ENCODE measurements at regions not wholly inside any gene's neighbourhood (a gene's known extent, or its start where the extent isn't known, plus 50 kb on each side); places are given as distances from the start of the nearest gene placed in this dataset.

- Histone ChIP-seq H3K4me2 (ENCODE audit: low read length) (no peak overlapping the region), H3K36me3 (ENCODE audit: control insufficient read depth in 1 of 2, insufficient read depth in 2 of 2, low read length in 2 of 2) (no peaks in the 10 kb centered on the region), H3K9me2 (ENCODE audit: insufficient read depth) (no peaks in the 10 kb centered on the region), H3K4me1 (ENCODE audit: control insufficient read depth in 1 of 2, insufficient read depth in 2 of 2, low read length in 2 of 2) (no peaks in the 10 kb centered on the region), H3K4me3 (replicated peaks in 1 of 2; ENCODE audit: low read depth in 1 of 2, low read length in 2 of 2) (no peak overlapping the region), H3K27ac (ENCODE audit: low read depth, low read length) (no peak overlapping the region), H3K27me3 (ENCODE audit: insufficient read depth, low read length) (no peaks in the 10 kb centered on the region), H3K9ac (ENCODE audit: low read length) (no peak overlapping the region), H2AFZ (ENCODE audit: low read depth, low read length, poor library complexity, severe bottlenecking) (no peak overlapping the region), H3K9me3 (ENCODE audit: control insufficient read depth in 1 of 2, insufficient read depth in 1 of 2, low read depth in 1 of 2, low read length in 2 of 2) (no peaks in the 10 kb centered on the region), H3K79me2 (ENCODE audit: insufficient read depth, low read length) (no peaks in the 10 kb centered on the region), H4K20me1 (ENCODE audit: insufficient read depth) (no peaks in the 10 kb centered on the region)
- ChIA-PET POLR2A (no interaction called here), CTCF (no interaction called here), RAD21 (ENCODE audit: low non-redundant PET in 1 of 2, low total read pairs in 2 of 2, uncharacterized antibody in 2 of 2, unreplicated experiment in 2 of 2) (no interaction called here)
- BruUV-seq (replicated peaks), result no TSS peak
- intact Hi-C loops (cut with micrococcal nuclease), result no loop called here
- TF ChIP-seq SRF (IDR thresholded peaks at IDR 0.05; ENCODE audit: low read depth), result no peak
- TF ChIP-seq FOSL1 (IDR thresholded peaks at IDR 0.05; ENCODE audit: low read depth), result no peak
- no peak for TF ChIP-seq CTCF (IDR thresholded peaks at IDR 0.05 in 2 of 3, conservative IDR thresholded peaks at IDR 0.05 in 1 of 3; ENCODE audit: borderline replicate concordance in 1 of 3, insufficient read depth in 1 of 3, low read depth in 2 of 3, low read length in 2 of 3)
- TF ChIP-seq SP1 (IDR thresholded peaks at IDR 0.05; ENCODE audit: low read depth), result no peak
- no peak for TF ChIP-seq MAX (IDR thresholded peaks at IDR 0.05)
- TF ChIP-seq ZFX (IDR thresholded peaks at IDR 0.05), result no peak
- no peak for TF ChIP-seq JUND (IDR thresholded peaks at IDR 0.05)
- ATAC-seq, result no peak
- no peak for DNase-seq (ENCODE audit: low read depth, low spot score)
Observed at GRCh38 chr1:173362543-173362942, 114.6 kb upstream of the PRDX6 start.

GRCh38 chr1:173364827-173365226 is 112.3 kb upstream of the PRDX6 start:
- CTCF ChIA-PET, result no interaction called here
- TF ChIP-seq RAD21 (IDR thresholded peaks at IDR 0.05; ENCODE audit: low read depth) (no peak), ELF1 (IDR thresholded peaks at IDR 0.05; ENCODE audit: borderline replicate concordance, low read depth) (no peak), JUND (IDR thresholded peaks at IDR 0.05) (no peak), SIN3A (IDR thresholded peaks at IDR 0.05; ENCODE audit: low read depth) (no peak), CEBPB (IDR thresholded peaks at IDR 0.05; ENCODE audit: low read depth) (no peak), EGR1 (IDR thresholded peaks at IDR 0.05; ENCODE audit: low read depth) (no peak), SRF (IDR thresholded peaks at IDR 0.05; ENCODE audit: low read depth) (no peak), EZH2 (IDR thresholded peaks at IDR 0.05) (no peak), ZFX (IDR thresholded peaks at IDR 0.05) (no peak), SP1 (IDR thresholded peaks at IDR 0.05; ENCODE audit: low read depth) (no peak), ZNF274 (IDR thresholded peaks at IDR 0.05; ENCODE audit: low read depth, low read length) (no peak), POLR2A (IDR thresholded peaks at IDR 0.05; ENCODE audit: borderline replicate concordance, extremely low read depth, insufficient read depth, insufficient read length) (no peak), CTCF (IDR thresholded peaks at IDR 0.05 in 2 of 3, conservative IDR thresholded peaks at IDR 0.05 in 1 of 3; ENCODE audit: borderline replicate concordance in 1 of 3, insufficient read depth in 1 of 3, low read depth in 2 of 3, low read length in 2 of 3) (no peak), CBX3 (IDR thresholded peaks at IDR 0.05; ENCODE audit: low read depth) (no peak), EZH2phosphoT487 (IDR thresholded peaks at IDR 0.05; ENCODE audit: borderline replicate concordance) (no peak), ATF3 (IDR thresholded peaks at IDR 0.05) (no peak), POLR2AphosphoS5 (IDR thresholded peaks at IDR 0.05; ENCODE audit: low read depth, low read length) (no peak), YY1 (IDR thresholded peaks at IDR 0.05; ENCODE audit: extremely low read depth, insufficient replicate concordance, low read depth, low read length) (no peak)

More at GRCh38 chr1:173364827-173365226, 112.3 kb upstream of the PRDX6 start:
- H3K9ac ChIP-seq (ENCODE audit: low read length), result no peak overlapping the region
- H3K4me1 ChIP-seq (ENCODE audit: control insufficient read depth in 1 of 2, insufficient read depth in 2 of 2, low read length in 2 of 2), result no peaks in the 10 kb centered on the region
- no peaks in the 10 kb centered on the region for H3K9me2 ChIP-seq (ENCODE audit: insufficient read depth)
- RAD21 ChIA-PET (ENCODE audit: low non-redundant PET in 1 of 2, low total read pairs in 2 of 2, uncharacterized antibody in 2 of 2, unreplicated experiment in 2 of 2), result no interaction called here
- no peak overlapping the region for H3K27ac ChIP-seq (ENCODE audit: low read depth, low read length)
- H3K27me3 ChIP-seq (ENCODE audit: insufficient read depth, low read length), result no peaks in the 10 kb centered on the region
- no peaks in the 10 kb centered on the region for H3K79me2 ChIP-seq (ENCODE audit: insufficient read depth, low read length)
- BruUV-seq (replicated peaks), result no TSS peak
- H3K36me3 ChIP-seq (ENCODE audit: control insufficient read depth in 1 of 2, insufficient read depth in 2 of 2, low read length in 2 of 2), result no peaks in the 10 kb centered on the region
- intact Hi-C loops (cut with micrococcal nuclease), result no loop called here
- no peaks in the 10 kb centered on the region for H4K20me1 ChIP-seq (ENCODE audit: insufficient read depth)
- POLR2A ChIA-PET, result no interaction called here
- H3K9me3 ChIP-seq (ENCODE audit: control insufficient read depth in 1 of 2, insufficient read depth in 1 of 2, low read depth in 1 of 2, low read length in 2 of 2), result no peaks in the 10 kb centered on the region
- H2AFZ ChIP-seq (ENCODE audit: low read depth, low read length, poor library complexity, severe bottlenecking), result no peak overlapping the region
- ATAC-seq (no peak), DNase-seq (ENCODE audit: low read depth, low spot score) (no peak)
- no peak overlapping the region for H3K4me3 ChIP-seq (replicated peaks in 1 of 2; ENCODE audit: low read depth in 1 of 2, low read length in 2 of 2)
- H3K4me2 ChIP-seq (ENCODE audit: low read length), result no peak overlapping the region
